GM18861 (cell line): ENCODE measurements at regions not wholly inside any gene's neighbourhood (a gene's known extent, or its start where the extent isn't known, plus 50 kb on each side); places are given as distances from the start of the nearest gene placed in this dataset.
A peak's percentile ranks its signal among the peaks of the same experiment; 100 is the strongest.

ENCODE experiments used
- ATAC-seq: cut with Tn5 transposase; IDR thresholded peaks from one replicate; pipeline ENCODE4 v1.9.1; 2021; ENCODE audit not compliant: unreplicated experiment

- no peak for ATAC-seq
Observed at GRCh38 chr9:31071606-31072286, 1312.7 kb upstream of the ACO1 start.

- ATAC-seq = no peak
Observed at GRCh38 chr9:31078175-31078574, 1306.3 kb upstream of the ACO1 start.

- ATAC-seq = no peak
Observed at GRCh38 chr9:31084350-31084749, 1300.1 kb upstream of the ACO1 start.

- ATAC-seq = no peak
Observed at GRCh38 chr9:31089549-31090221, 1294.8 kb upstream of the ACO1 start.

- no peak for ATAC-seq
Observed at GRCh38 chr9:31100311-31100710, 1284.1 kb upstream of the ACO1 start.

GRCh38 chr9:31103836-31104235, 1280.6 kb upstream of the ACO1 start:
- ATAC-seq = no peak

- ATAC-seq = no peak
Observed at GRCh38 chr9:31104249-31104648, 1280.2 kb upstream of the ACO1 start.

GRCh38 chr9:31112491-31112890, 1272.0 kb upstream of the ACO1 start:
- ATAC-seq = no peak

GRCh38 chr9:31114346-31114745, 1270.1 kb upstream of the ACO1 start:
- no peak for ATAC-seq

GRCh38 chr9:31119890-31120454, 1264.5 kb upstream of the ACO1 start:
- no peak for ATAC-seq

- no peak for ATAC-seq
Observed at GRCh38 chr9:31124389-31124788, 1260.1 kb upstream of the ACO1 start.

GRCh38 chr9:31135567-31135966, 1248.9 kb upstream of the ACO1 start:
- ATAC-seq = no peak

- no peak for ATAC-seq
Observed at GRCh38 chr9:31136524-31136923, 1247.9 kb upstream of the ACO1 start.

- no peak for ATAC-seq
Observed at GRCh38 chr9:31137176-31138160, 1247.0 kb upstream of the ACO1 start.

- ATAC-seq = no peak
Observed at GRCh38 chr9:31140316-31140715, 1244.1 kb upstream of the ACO1 start.

- ATAC-seq = no peak
Observed at GRCh38 chr9:31142456-31142855, 1242.0 kb upstream of the ACO1 start.

- no peak for ATAC-seq
Observed at GRCh38 chr9:31144614-31145013, 1239.8 kb upstream of the ACO1 start.

- no peak for ATAC-seq
Observed at GRCh38 chr9:31146485-31147166, 1237.8 kb upstream of the ACO1 start.

- peak; percentile 49 for ATAC-seq
Observed at GRCh38 chr9:31153250-31153840, 1231.1 kb upstream of the ACO1 start.

- ATAC-seq = no peak
Observed at GRCh38 chr9:31166516-31166915, 1217.9 kb upstream of the ACO1 start.
